Calu3 (cell line): ENCODE measurements at regions not wholly inside any gene's neighbourhood (a gene's known extent, or its start where the extent isn't known, plus 50 kb on each side); places are given as distances from the start of the nearest gene placed in this dataset.

Source experiments
- BruUV-seq: library from RNA; stranded (reverse); fragments of 400-500 nt; replicated peaks from 2 replicates; lab custom pipeline; 2021; lab: Mats Ljungman, UMichigan
- CTCF ChIA-PET: fragments of 300-600 bp; sonication (Branson Sonifier 250); formaldehyde crosslinking; loops from one replicate; lab custom pipeline; 2022; ENCODE audit warnings: antibody characterized with exemption; lab: Charles Lee
- DNase-seq: peaks from one replicate; pipeline ENCODE4 v3.0.0; 2022
- H3K27ac Mint-ChIP-seq: one replicate; pipeline ENCODE4 v1.8.0; 2022; ENCODE audit warnings: mixed read lengths; ENCODE audit not compliant: unreplicated experiment
- H3K27me3 Mint-ChIP-seq: one replicate; pipeline ENCODE4 v1.8.0; 2022; ENCODE audit warnings: mixed read lengths; ENCODE audit not compliant: unreplicated experiment
- H3K36me3 Mint-ChIP-seq: one replicate; pipeline ENCODE4 v1.8.0; 2022; ENCODE audit warnings: mild to moderate bottlenecking, moderate library complexity, mixed read lengths; ENCODE audit not compliant: insufficient read depth, unreplicated experiment
- H3K4me1 Mint-ChIP-seq: one replicate; pipeline ENCODE4 v1.8.0; 2022; ENCODE audit warnings: mild to moderate bottlenecking, low read depth, mixed read lengths; ENCODE audit not compliant: unreplicated experiment
- H3K4me3 Mint-ChIP-seq: one replicate; pipeline ENCODE4 v1.8.0; 2022; ENCODE audit warnings: mild to moderate bottlenecking, low read depth, moderate library complexity, mixed read lengths; ENCODE audit not compliant: unreplicated experiment
- H3K9me3 Mint-ChIP-seq: one replicate; pipeline ENCODE4 v1.8.0; 2022; ENCODE audit warnings: low read depth, mixed read lengths; ENCODE audit not compliant: unreplicated experiment
- CTCF ChIP-seq: fragments of 200-600 bp; IDR thresholded peaks from one replicate; pipeline ENCODE4 v1.8.0; 2022; ENCODE audit warnings: antibody characterized with exemption; ENCODE audit not compliant: unreplicated experiment
- intact Hi-C: fragments of 100-400 bp; cut with micrococcal nuclease; formaldehyde crosslinking; loops from one replicate; pipeline ENCODE4 v1.10.0; 2022; ENCODE audit not compliant: unreplicated experiment

GRCh38 chr4:72677886-72678285 lies 108.9 kb upstream of the ADAMTS3 start:
- H3K9me3 Mint-ChIP-seq, result peaks cover 6% of the 10 kb centered on the region
- DNase-seq, result no peak
- H3K4me3 Mint-ChIP-seq, result no peak overlapping the region
- no peaks in the 10 kb centered on the region for H3K4me1 Mint-ChIP-seq
- no peak overlapping the region for H3K27ac Mint-ChIP-seq
- peaks cover 43% of the 10 kb centered on the region for H3K27me3 Mint-ChIP-seq
- intact Hi-C loops, result no loop called here
- CTCF ChIA-PET, result no interaction called here
- BruUV-seq, result no TSS peak
- no peaks in the 10 kb centered on the region for H3K36me3 Mint-ChIP-seq
- no peak for TF ChIP-seq CTCF

GRCh38 chr4:72677265-72677664 lies 108.2 kb upstream of the ADAMTS3 start:
- Mint-ChIP-seq H3K27ac (no peak overlapping the region), H3K4me3 (no peak overlapping the region), H3K36me3 (no peaks in the 10 kb centered on the region), H3K27me3 (peaks cover 37% of the 10 kb centered on the region), H3K9me3 (peaks cover 6% of the 10 kb centered on the region), H3K4me1 (no peaks in the 10 kb centered on the region)
- CTCF ChIA-PET, result no interaction called here
- intact Hi-C loops, result no loop called here
- no TSS peak for BruUV-seq
- no peak for TF ChIP-seq CTCF
- no peak for DNase-seq

GRCh38 chr4:72671980-72672379 lies 103.0 kb upstream of the ADAMTS3 start:
- Mint-ChIP-seq H3K4me3 (no peak overlapping the region), H3K36me3 (no peaks in the 10 kb centered on the region), H3K9me3 (no peaks in the 10 kb centered on the region), H3K27ac (no peak overlapping the region), H3K27me3 (peaks cover 12% of the 10 kb centered on the region), H3K4me1 (no peaks in the 10 kb centered on the region)
- CTCF ChIA-PET, result interaction anchor here (0.6 kb wide), 1 partner anchor 364 kb away, joined by 5 read pairs; no protein-coding TSS in a partner anchor
- DNase-seq, result no peak
- intact Hi-C loops, result no loop called here
- BruUV-seq, result no TSS peak
- no peak for TF ChIP-seq CTCF

GRCh38 chr4:72670521-72670920 lies 101.5 kb upstream of the ADAMTS3 start:
- H3K27me3 Mint-ChIP-seq, result peaks cover 12% of the 10 kb centered on the region
- CTCF ChIA-PET, result no interaction called here
- H3K27ac Mint-ChIP-seq, result no peak overlapping the region
- no peaks in the 10 kb centered on the region for H3K4me1 Mint-ChIP-seq
- no peak for TF ChIP-seq CTCF
- intact Hi-C loops, result no loop called here
- no peaks in the 10 kb centered on the region for H3K9me3 Mint-ChIP-seq
- H3K36me3 Mint-ChIP-seq, result no peaks in the 10 kb centered on the region
- no peak for DNase-seq
- BruUV-seq, result no TSS peak
- no peak overlapping the region for H3K4me3 Mint-ChIP-seq
